ENCODE measurements at regions not wholly inside any gene's neighbourhood (a gene's known extent, or its start where the extent isn't known, plus 50 kb on each side); places are given as distances from the start of the nearest gene placed in this dataset.

DNA sequence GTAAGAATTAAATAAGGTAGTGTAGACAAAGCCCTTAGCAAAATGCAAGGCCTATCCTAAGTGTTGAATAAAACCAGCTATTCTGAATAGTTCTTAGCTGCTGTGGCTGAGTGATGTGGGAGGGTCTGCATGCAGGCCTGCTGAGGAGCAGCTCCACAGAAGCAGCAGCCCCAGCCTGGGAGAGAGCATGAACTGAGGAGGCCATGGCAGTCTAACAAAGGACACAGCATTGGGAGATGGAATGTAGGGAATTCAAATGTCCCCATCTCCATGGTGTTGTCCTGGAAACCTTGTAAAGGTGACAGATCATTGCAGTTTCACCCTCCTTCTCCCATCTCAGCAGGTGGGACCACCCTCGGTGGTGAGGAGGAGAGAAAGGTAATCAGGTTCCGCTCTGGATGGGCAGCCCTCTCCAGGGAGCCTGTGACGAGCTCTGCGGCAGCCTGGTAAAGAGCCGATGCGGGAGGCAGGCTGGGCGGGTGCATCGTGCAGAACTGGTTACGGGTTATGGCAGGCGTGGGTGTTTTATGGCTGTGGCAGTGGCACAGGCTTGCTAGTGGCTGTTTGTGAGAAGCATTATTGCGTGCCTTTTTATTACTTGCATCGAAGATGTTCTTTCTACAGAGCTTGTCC, 199.9 kb upstream of the GLRA1 start:
- TF ChIP-seq CTCF (IDR thresholded peaks at IDR 0.05), result no peak
- no peak for TF ChIP-seq EP300 (IDR thresholded peaks at IDR 0.05)
- TF ChIP-seq RAD21 (conservative IDR thresholded peaks at IDR 0.05 in 1 of 2, IDR thresholded peaks at IDR 0.05 in 1 of 2), result no peak
- no peak for TF ChIP-seq SMC3 (IDR thresholded peaks at IDR 0.05)
- TF ChIP-seq, protein P1, sequence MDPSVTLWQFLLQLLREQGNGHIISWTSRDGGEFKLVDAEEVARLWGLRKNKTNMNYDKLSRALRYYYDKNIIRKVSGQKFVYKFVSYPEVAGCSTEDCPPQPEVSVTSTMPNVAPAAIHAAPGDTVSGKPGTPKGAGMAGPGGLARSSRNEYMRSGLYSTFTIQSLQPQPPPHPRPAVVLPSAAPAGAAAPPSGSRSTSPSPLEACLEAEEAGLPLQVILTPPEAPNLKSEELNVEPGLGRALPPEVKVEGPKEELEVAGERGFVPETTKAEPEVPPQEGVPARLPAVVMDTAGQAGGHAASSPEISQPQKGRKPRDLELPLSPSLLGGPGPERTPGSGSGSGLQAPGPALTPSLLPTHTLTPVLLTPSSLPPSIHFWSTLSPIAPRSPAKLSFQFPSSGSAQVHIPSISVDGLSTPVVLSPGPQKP (IDR thresholded peaks at IDR 0.05; ENCODE audit: low read depth, low read length), result no peak
- TF ChIP-seq POLR2A (IDR thresholded peaks at IDR 0.05; ENCODE audit: low read length), result no peak
- TF ChIP-seq EHF (CRISPR knock-in tag; IDR thresholded peaks at IDR 0.05), result no peak
- no peak for TF ChIP-seq MAFK (IDR thresholded peaks at IDR 0.05; ENCODE audit: partially characterized antibody)
- TF ChIP-seq NR3C1 (IDR thresholded peaks at IDR 0.05), result no peak
